OCI-LY7 (cell line): ENCODE measurements at regions not wholly inside any gene's neighbourhood (a gene's known extent, or its start where the extent isn't known, plus 50 kb on each side); places are given as distances from the start of the nearest gene placed in this dataset.
"Not testable (repeated sequence)": the region's sequence is repeated elsewhere in the genome, so short reads cannot be mapped to it uniquely, and the experiment has no call there.

ENCODE experiments used
- CTCF ChIP-seq: fragments of 200-600 bp; sonication (generic); conservative IDR thresholded peaks from 2 replicates; pipeline ENCODE4 v1.5.1; 2014; ENCODE audit warnings: mild to moderate bottlenecking, antibody characterized with exemption, low read length, moderate library complexity, mixed read lengths
- EZH2phosphoT487 ChIP-seq: fragments of 200-600 bp; sonication (generic); IDR thresholded peaks from 2 replicates; pipeline ENCODE4 v1.6.1; 2018; ENCODE audit warnings: low read depth, borderline replicate concordance, mild to moderate bottlenecking, mixed run types, antibody characterized with exemption, low read length, moderate library complexity, mixed read lengths

- TF ChIP-seq CTCF, EZH2phosphoT487: not testable (repeated sequence)
Observed at GRCh38 chr16:16535565-16535964, 156.6 kb downstream of the NPIPA7 start.
